GM12878 (cell line): ENCODE measurements at regions not wholly inside any gene's neighbourhood (a gene's known extent, or its start where the extent isn't known, plus 50 kb on each side); places are given as distances from the start of the nearest gene placed in this dataset.

Experiments used
- ATAC-seq: fragments of 200-7000 bp; cut with Tn5 transposase; 3 replicates; pipeline ENCODE4 v1.9.1; 2020; ENCODE audit warnings: mild to moderate bottlenecking, moderate library complexity
- BruUV-seq: library from RNA; stranded (reverse); fragments of 400-500 nt; replicated peaks from 2 replicates; lab custom pipeline; 2021; lab: Mats Ljungman, UMichigan
- CTCF ChIA-PET: fragments of 300-600 bp; sonication (Branson Sonifier 250); formaldehyde crosslinking; extraction: SDS; loops from one replicate; lab custom pipeline; 2021; ENCODE audit warnings: inconsistent platforms; lab: Yijun Ruan, JAX
- POLR2A ChIA-PET: fragments of 350-600 bp; formaldehyde crosslinking; extraction: SDS; loops from one replicate; lab custom pipeline; 2021; ENCODE audit warnings: inconsistent platforms; lab: Charles Lee
- RAD21 ChIA-PET: fragments of 300-600 bp; sonication (Branson Sonifier 250); formaldehyde crosslinking; loops from one replicate; lab custom pipeline; 2023; ENCODE audit warnings: antibody characterized with exemption; ENCODE audit not compliant: unreplicated experiment; lab: Charles Lee
- SMC1A ChIA-PET: fragments of 300-600 bp; sonication (Branson Sonifier 250); formaldehyde crosslinking; loops from one replicate; lab custom pipeline; 2023; ENCODE audit not compliant: unreplicated experiment, uncharacterized antibody; lab: Charles Lee
- DNase-seq: peaks from one replicate; pipeline ENCODE4 v3.0.0-alpha.2; 2011; ENCODE audit warnings: low read depth, low spot score
- FAIRE-seq: peaks from 3 replicates; lab custom pipeline; 2011; peaks lifted over from hg19 to GRCh38; lab: Jason Lieb, UNC
- H2AFZ ChIP-seq: 2 replicates; pipeline ENCODE4 v1.6.0; 2011; ENCODE audit warnings: low read depth, low read length, control low read depth; ENCODE audit not compliant: control insufficient read depth
- H3K27ac ChIP-seq: 2 replicates; pipeline ENCODE4 v1.5.1; 2011; ENCODE audit warnings: control low read depth; ENCODE audit not compliant: control insufficient read depth, insufficient read depth
- H3K27me3 ChIP-seq, 2 experiments: replicated peaks in 1 of 2; 2 replicates each; pipeline versions ENCODE4 v1.6.0 to v1.6.1; 2011; ENCODE audit warnings: low read length in 1 of 2; ENCODE audit not compliant: control insufficient read depth in 2 of 2, insufficient read depth in 2 of 2
- H3K36me3 ChIP-seq, 2 experiments: 2 replicates each; pipeline ENCODE4 v1.5.1; 2011; ENCODE audit warnings: low read length in 1 of 2; ENCODE audit not compliant: control insufficient read depth in 2 of 2, insufficient read depth in 2 of 2
- H3K4me1 ChIP-seq: 2 replicates; pipeline ENCODE4 v1.6.1; 2011; ENCODE audit warnings: mild to moderate bottlenecking, low read length, moderate library complexity, mixed read lengths; ENCODE audit not compliant: control insufficient read depth, insufficient read depth
- H3K4me2 ChIP-seq: 2 replicates; pipeline ENCODE4 v1.6.0; 2011; ENCODE audit warnings: control low read depth; ENCODE audit not compliant: control insufficient read depth, insufficient read depth
- H3K4me3 ChIP-seq: fragments of 200-600 bp; sonication (generic); 2 replicates; pipeline ENCODE4 v1.5.1; 2016
- H3K79me2 ChIP-seq: 2 replicates; pipeline ENCODE4 v1.6.0; 2011; ENCODE audit warnings: low read length; ENCODE audit not compliant: control insufficient read depth, insufficient read depth
- H3K9ac ChIP-seq: 2 replicates; pipeline ENCODE4 v1.8.0; 2011; ENCODE audit warnings: low read length, control low read depth, mixed read lengths; ENCODE audit not compliant: control insufficient read depth, insufficient read depth
- H3K9me3 ChIP-seq: replicated peaks from 3 replicates; pipeline ENCODE4 v1.5.1; 2011; ENCODE audit warnings: mild to moderate bottlenecking, low read length; ENCODE audit not compliant: control insufficient read depth, insufficient read depth
- H4K20me1 ChIP-seq: 2 replicates; pipeline ENCODE4 v1.6.0; 2011; ENCODE audit not compliant: control insufficient read depth, insufficient read depth
- IRF3 ChIP-seq: fragments of 450-650 bp; IDR thresholded peaks from 2 replicates; pipeline ENCODE4 v1.6.1; 2014; ENCODE audit warnings: mild to moderate bottlenecking
- MYB ChIP-seq: fragments of 150-350 bp; IDR thresholded peaks from 2 replicates; pipeline ENCODE4 v1.6.1; 2014; ENCODE audit warnings: mild to moderate bottlenecking, low read depth, low read length, borderline replicate concordance
- RFX5 ChIP-seq: IDR thresholded peaks from 2 replicates; pipeline ENCODE4 v1.6.1; 2011; ENCODE audit warnings: low read depth, low read length, improper control_type of control experiment
- SIX5 ChIP-seq: IDR thresholded peaks from 2 replicates; pipeline ENCODE4 v1.6.1; 2011; ENCODE audit warnings: mild to moderate bottlenecking, low read depth, low read length, moderate library complexity; ENCODE audit not compliant: severe bottlenecking
- STAT3 ChIP-seq: IDR thresholded peaks from 2 replicates; pipeline ENCODE4 v1.6.1; 2011; ENCODE audit warnings: low read depth, low read length, improper control_type of control experiment
- SUZ12 ChIP-seq: fragments of 200-600 bp; sonication (generic); IDR thresholded peaks from one replicate; pipeline ENCODE4 v1.6.1; 2018; ENCODE audit warnings: antibody characterized with exemption, mild to moderate bottlenecking; ENCODE audit not compliant: unreplicated experiment
- WRNIP1 ChIP-seq: IDR thresholded peaks from 2 replicates; pipeline ENCODE4 v1.6.1; 2011; ENCODE audit warnings: low read depth, low read length, improper control_type of control experiment, borderline replicate concordance
- ZNF207 ChIP-seq: fragments of 450-650 bp; IDR thresholded peaks from 2 replicates; pipeline ENCODE4 v1.6.1; 2014; ENCODE audit warnings: antibody characterized with exemption, mild to moderate bottlenecking, borderline replicate concordance
- ZNF592 ChIP-seq: fragments of 450-650 bp; IDR thresholded peaks from 2 replicates; pipeline ENCODE4 v1.6.1; 2017; ENCODE audit warnings: mild to moderate bottlenecking, moderate library complexity
- ZSCAN29 ChIP-seq: fragments of 450-650 bp; IDR thresholded peaks from 2 replicates; pipeline ENCODE4 v1.6.1; 2017; ENCODE audit warnings: mild to moderate bottlenecking, moderate library complexity
- WGBS: methylation state at CpG from one replicate; pipeline ENCODE4 v1.1.6; 2016; ENCODE audit warnings: low lambda C conversion rate; ENCODE audit not compliant: insufficient replicate concordance, insufficient coverage; ENCODE audit errors: missing lambda C conversion rate; 5-methylcytosine and 5-hydroxymethylcytosine counted together
- in situ Hi-C: fragments of 300-500 bp; cut with MboI; formaldehyde crosslinking; loops from 9 replicates; pipeline ENCODE4 v1.14.3; 2018; ENCODE audit warnings: mixed read lengths
- intact Hi-C: fragments of 100-400 bp; cut with micrococcal nuclease; formaldehyde crosslinking; loops from one replicate; pipeline ENCODE4 v1.14.2; 2022; ENCODE audit not compliant: unreplicated experiment

GRCh38 chr6:105867821-105868220 is 218.3 kb upstream of the PRDM1 start:
- Histone ChIP-seq H3K27ac (no peak overlapping the region), H3K27me3 (peaks cover 2 to 6% of the 10 kb centered on the region in 2 experiments; a peak in 2 of 4 replicates), H3K4me2 (no peak overlapping the region)
- WGBS, result 14% methylated on average over 2 of the region's 2 CpGs
- SMC1A ChIA-PET, result no interaction called here
- no peak for TF ChIP-seq SUZ12
- TF ChIP-seq RFX5, result no peak
- TF ChIP-seq STAT3, result no peak
- no peak for TF ChIP-seq SIX5
- no peak for TF ChIP-seq ZSCAN29
- TF ChIP-seq WRNIP1, result no peak
- no peak for TF ChIP-seq MYB
- TF ChIP-seq ZNF592, result no peak
- no peak for TF ChIP-seq ZNF207
- no peak for TF ChIP-seq IRF3
- TF ChIP-seq, all 136 proteins: peak for 0
- no peaks in the 10 kb centered on the region; the same call in 2 of the 3 replicates for H3K9me3 ChIP-seq
- H2AFZ ChIP-seq, result no peak overlapping the region
- H3K36me3 ChIP-seq, result no peaks in the 10 kb centered on the region
- RAD21 ChIA-PET, result no interaction called here
- ATAC-seq, result no peak
- POLR2A ChIA-PET, result no interaction called here
- H4K20me1 ChIP-seq, result no peaks in the 10 kb centered on the region
- no peak overlapping the region for H3K4me3 ChIP-seq
- intact Hi-C loops, result no loop called here
- DNase-seq, result no peak
- CTCF ChIA-PET, result no interaction called here
- in situ Hi-C loops, result no loop called here
- BruUV-seq, result no TSS peak
- no peak for FAIRE-seq
- no peaks in the 10 kb centered on the region for H3K4me1 ChIP-seq
- no peak overlapping the region for H3K9ac ChIP-seq
- no peaks in the 10 kb centered on the region for H3K79me2 ChIP-seq
